Endothelial cell of umbilical vein (primary cell): ENCODE measurements at regions not wholly inside any gene's neighbourhood (a gene's known extent, or its start where the extent isn't known, plus 50 kb on each side); places are given as distances from the start of the nearest gene placed in this dataset.

Source experiments
- BruUV-seq: library from RNA; stranded (reverse); fragments of 400-500 nt; replicated peaks from 2 replicates; lab custom pipeline; 2021; lab: Mats Ljungman, UMichigan
- CTCF ChIA-PET: fragments of 300-600, 350-600 bp; sonication (Branson Sonifier 250); formaldehyde crosslinking; loops from one replicate; lab custom pipeline; 2021; ENCODE audit warnings: antibody characterized with exemption, inconsistent platforms; lab: Charles Lee
- POLR2A ChIA-PET: fragments of 300-600, 350-600 bp; sonication (Branson Sonifier 250); formaldehyde crosslinking; loops from one replicate; lab custom pipeline; 2021; ENCODE audit warnings: antibody characterized with exemption, inconsistent platforms; lab: Charles Lee
- DNase-seq: peaks from one replicate; pipeline ENCODE4 v3.0.0-alpha.2; 2011; ENCODE audit warnings: low read depth, low spot score
- FAIRE-seq: peaks from 2 replicates; lab custom pipeline; 2011; peaks lifted over from hg19 to GRCh38; lab: Jason Lieb, UNC
- H2AFZ ChIP-seq: 2 replicates; pipeline ENCODE4 v1.6.0; 2012; ENCODE audit warnings: low read depth, low read length, control low read depth, inconsistent platforms
- H3K27ac ChIP-seq: 2 replicates; pipeline ENCODE4 v1.5.1; 2011; ENCODE audit warnings: low read depth, mild to moderate bottlenecking, control low read depth, low read length, moderate library complexity; ENCODE audit not compliant: insufficient read depth
- H3K27me3 ChIP-seq, 2 experiments: 2 replicates each; pipeline versions ENCODE4 v1.6.0 to v1.6.1; 2011; ENCODE audit warnings: low read length in 2 of 2, mixed read lengths in 1 of 2; ENCODE audit not compliant: control insufficient read depth in 2 of 2, insufficient read depth in 2 of 2
- H3K36me3 ChIP-seq, 2 experiments: 2 replicates in 1 of 2; 3 replicates in 1 of 2; pipeline ENCODE4 v1.5.1; 2011; ENCODE audit warnings: low read length in 2 of 2, mild to moderate bottlenecking in 1 of 2, moderate library complexity in 1 of 2; ENCODE audit not compliant: control insufficient read depth in 2 of 2, insufficient read depth in 2 of 2; ENCODE audit errors: extremely low read depth in 1 of 2
- H3K4me1 ChIP-seq: 3 replicates; pipeline ENCODE4 v1.5.1; 2011; ENCODE audit warnings: mild to moderate bottlenecking, low read length; ENCODE audit not compliant: control insufficient read depth, insufficient read depth; ENCODE audit errors: extremely low read depth
- H3K4me2 ChIP-seq: 2 replicates; pipeline ENCODE4 v1.6.1; 2011; ENCODE audit warnings: low read length, control low read depth, mixed read lengths; ENCODE audit not compliant: insufficient read depth
- H3K4me3 ChIP-seq, 3 experiments: fragments of 200-600 bp in 1 of 3; sonication (generic), shearing (Covaris generic) in 1 of 3; replicated peaks in 1 of 3; 2 replicates each; pipeline ENCODE4 v1.5.1; 2011 to 2016; ENCODE audit warnings: control low read depth in 3 of 3, low read length in 3 of 3, mild to moderate bottlenecking in 2 of 3, inconsistent platforms in 1 of 3, low read depth in 1 of 3, moderate library complexity in 1 of 3; ENCODE audit not compliant: insufficient read depth in 1 of 3
- H3K79me2 ChIP-seq: 2 replicates; pipeline ENCODE4 v1.6.0; 2012; ENCODE audit warnings: low read length, inconsistent platforms; ENCODE audit not compliant: control insufficient read depth, insufficient read depth
- H3K9ac ChIP-seq: replicated peaks from 2 replicates; pipeline ENCODE3; 2011; ENCODE audit warnings: low read length, control low read depth; ENCODE audit not compliant: insufficient read depth; ENCODE audit errors: extremely low read depth
- H3K9me1 ChIP-seq: replicated peaks from 3 replicates; pipeline ENCODE4 v1.6.0; 2011; ENCODE audit warnings: mild to moderate bottlenecking, low read length; ENCODE audit not compliant: control insufficient read depth, insufficient read depth; ENCODE audit errors: extremely low read depth
- H3K9me3 ChIP-seq: replicated peaks from 2 replicates; pipeline ENCODE4 v1.5.1; 2012; ENCODE audit warnings: low read length, inconsistent platforms; ENCODE audit not compliant: control insufficient read depth, insufficient read depth
- H4K20me1 ChIP-seq: replicated peaks from 2 replicates; pipeline ENCODE3; 2011; ENCODE audit warnings: mild to moderate bottlenecking, low read length; ENCODE audit not compliant: control insufficient read depth, insufficient read depth; ENCODE audit errors: extremely low read depth
- EZH2 ChIP-seq: IDR thresholded peaks from 2 replicates; pipeline ENCODE4 v1.6.1; 2012; ENCODE audit warnings: borderline replicate concordance, low read depth, mild to moderate bottlenecking, moderate library complexity, low read length, inconsistent platforms; ENCODE audit not compliant: severe bottlenecking
- FOS ChIP-seq: IDR thresholded peaks from 2 replicates; pipeline ENCODE4 v1.6.1; 2011; ENCODE audit warnings: mild to moderate bottlenecking, low read length, moderate library complexity, borderline replicate concordance; ENCODE audit not compliant: insufficient read depth
- GATA2 ChIP-seq: IDR thresholded peaks from 2 replicates; pipeline ENCODE4 v1.7.0; 2011; ENCODE audit warnings: low read depth, mild to moderate bottlenecking, moderate library complexity, mixed read lengths, low read length; ENCODE audit not compliant: insufficient read length, insufficient read depth
- JUN ChIP-seq: IDR thresholded peaks from 2 replicates; pipeline ENCODE4 v1.6.1; 2011; ENCODE audit warnings: borderline replicate concordance, low read depth; ENCODE audit not compliant: insufficient read length, insufficient read depth
- MYC ChIP-seq: IDR thresholded peaks from one replicate; pipeline ENCODE4 v1.6.1; 2011; ENCODE audit warnings: mild to moderate bottlenecking, low read depth, low read length
- POLR2A ChIP-seq: IDR thresholded peaks from 2 replicates; pipeline ENCODE4 v1.6.1; 2012; ENCODE audit warnings: low read depth, mild to moderate bottlenecking, control low read depth, low read length
- POLR2AphosphoS5 ChIP-seq: IDR thresholded peaks from 2 replicates; pipeline ENCODE4 v1.6.1; 2012; ENCODE audit warnings: low read depth, mild to moderate bottlenecking, control low read depth, low read length, moderate library complexity; ENCODE audit not compliant: insufficient read depth
- dilution Hi-C: fragments of 300-500 bp; cut with MboI; formaldehyde crosslinking; loops from one replicate; pipeline ENCODE4 v1.15.0; 2019; ENCODE audit warnings: low sequenced_read_pairs; ENCODE audit not compliant: extremely low pct_ligation_motif_present
- intact Hi-C: fragments of 100-400 bp; cut with micrococcal nuclease; formaldehyde crosslinking; loops from one replicate; pipeline ENCODE4 v1.10.0; 2022
- TF ChIP-seq, protein P1 (sequence below), 2 donors: IDR thresholded peaks; 1 replicate in 1 of 2; 2 replicates in 1 of 2; pipeline ENCODE4 v1.5.1; 2011; ENCODE audit warnings: low read length in 2 of 2, mild to moderate bottlenecking in 2 of 2, moderate library complexity in 2 of 2, control low read depth in 1 of 2, inconsistent platforms in 1 of 2, low read depth in 1 of 2; ENCODE audit not compliant: insufficient read depth in 1 of 2; ENCODE audit errors: extremely low read depth in 1 of 2
- TF ChIP-seq, protein P2 (sequence below): IDR thresholded peaks from 2 replicates; pipeline ENCODE4 v1.6.1; 2011; ENCODE audit not compliant: insufficient read depth, insufficient read length

DNA sequence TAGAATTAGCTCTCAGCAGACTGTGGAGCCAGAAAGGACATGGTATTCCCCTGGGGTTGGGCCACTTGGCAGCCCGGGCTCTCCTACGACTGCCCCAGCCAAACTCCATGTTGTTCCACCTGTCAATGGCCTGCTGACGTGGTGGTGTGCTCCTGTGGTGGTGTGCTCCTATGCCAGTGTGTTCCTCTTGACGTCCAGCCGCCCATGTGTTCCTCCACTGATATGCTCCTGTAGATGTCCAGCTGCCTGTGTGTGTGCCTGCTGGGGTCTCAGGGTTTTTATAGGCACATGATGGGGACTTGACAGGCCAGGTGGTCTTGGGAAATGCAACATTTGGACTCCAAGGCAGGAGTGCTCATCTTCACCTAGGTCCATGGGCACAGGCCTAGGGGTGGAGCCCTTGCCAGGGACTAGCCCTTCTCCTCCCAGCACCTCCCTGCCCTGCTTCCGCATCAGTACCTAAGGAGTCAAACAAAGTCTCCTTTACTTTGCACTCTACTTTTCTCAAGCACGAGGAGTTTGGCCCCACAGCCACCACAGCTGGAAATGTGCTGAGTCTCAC lies 133.5 kb downstream of the TINAG start:
- Histone ChIP-seq H3K9me3 (no peaks in the 10 kb centered on the region), H3K36me3 (no peaks in the 10 kb centered on the region), H3K4me1 (no peaks in the 10 kb centered on the region), H3K9ac (no peak overlapping the region), H3K79me2 (no peaks in the 10 kb centered on the region), H3K4me2 (no peak overlapping the region), H3K4me3 (no peak overlapping the region), H3K27me3 (peaks cover 0 to 7% of the 10 kb centered on the region in 2 experiments), H3K27ac (no peak overlapping the region), H4K20me1 (no peaks in the 10 kb centered on the region), H3K9me1 (no peaks in the 10 kb centered on the region), H2AFZ (no peak overlapping the region)
- dilution Hi-C loops = no loop called here
- FAIRE-seq (no peak), DNase-seq (no peak)
- ChIA-PET POLR2A (no interaction called here), CTCF (no interaction called here)
- BruUV-seq = no TSS peak
- intact Hi-C loops = no loop called here
- TF ChIP-seq, protein P1, sequence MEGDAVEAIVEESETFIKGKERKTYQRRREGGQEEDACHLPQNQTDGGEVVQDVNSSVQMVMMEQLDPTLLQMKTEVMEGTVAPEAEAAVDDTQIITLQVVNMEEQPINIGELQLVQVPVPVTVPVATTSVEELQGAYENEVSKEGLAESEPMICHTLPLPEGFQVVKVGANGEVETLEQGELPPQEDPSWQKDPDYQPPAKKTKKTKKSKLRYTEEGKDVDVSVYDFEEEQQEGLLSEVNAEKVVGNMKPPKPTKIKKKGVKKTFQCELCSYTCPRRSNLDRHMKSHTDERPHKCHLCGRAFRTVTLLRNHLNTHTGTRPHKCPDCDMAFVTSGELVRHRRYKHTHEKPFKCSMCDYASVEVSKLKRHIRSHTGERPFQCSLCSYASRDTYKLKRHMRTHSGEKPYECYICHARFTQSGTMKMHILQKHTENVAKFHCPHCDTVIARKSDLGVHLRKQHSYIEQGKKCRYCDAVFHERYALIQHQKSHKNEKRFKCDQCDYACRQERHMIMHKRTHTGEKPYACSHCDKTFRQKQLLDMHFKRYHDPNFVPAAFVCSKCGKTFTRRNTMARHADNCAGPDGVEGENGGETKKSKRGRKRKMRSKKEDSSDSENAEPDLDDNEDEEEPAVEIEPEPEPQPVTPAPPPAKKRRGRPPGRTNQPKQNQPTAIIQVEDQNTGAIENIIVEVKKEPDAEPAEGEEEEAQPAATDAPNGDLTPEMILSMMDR (IDR thresholded peaks at IDR 0.05; ENCODE audit: extremely low read depth in 1 of 2, insufficient read depth in 1 of 2, low read depth in 1 of 2, low read length in 2 of 2) = no peak
- TF ChIP-seq FOS (no peak), JUN (no peak), MYC (no peak), GATA2 (no peak)

DNA sequence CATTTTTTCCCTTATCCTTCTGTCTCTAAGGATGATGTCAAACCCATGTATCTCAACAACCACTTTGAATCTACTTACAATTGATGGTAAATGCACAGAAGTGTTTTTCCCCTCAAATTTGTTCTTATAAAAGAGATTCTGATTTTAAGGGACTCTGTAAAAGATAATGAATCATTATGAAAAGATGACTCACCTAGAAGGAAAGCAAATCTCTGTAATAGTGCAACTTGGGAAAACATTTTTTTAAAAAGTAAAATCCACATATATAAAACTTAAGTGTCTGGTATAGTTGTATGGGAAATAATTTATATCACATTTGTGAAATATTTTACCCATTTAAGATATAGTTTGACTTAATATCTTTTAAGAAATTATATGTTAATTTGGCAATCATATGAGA lies 137.0 kb downstream of the TINAG start:
- DNase-seq = no peak
- dilution Hi-C loops = no loop called here

More for the DNA sequence above, 137.0 kb downstream of the TINAG start:
- no peak overlapping the region for H3K4me2 ChIP-seq
- H3K79me2 ChIP-seq = no peaks in the 10 kb centered on the region
- ChIA-PET CTCF (no interaction called here), POLR2A (no interaction called here)
- H3K4me3 ChIP-seq = no peak overlapping the region
- no TSS peak for BruUV-seq
- no peak overlapping the region for H3K27ac ChIP-seq
- H2AFZ ChIP-seq = no peak overlapping the region
- H3K27me3 ChIP-seq = peaks cover 0 to 7% of the 10 kb centered on the region in 2 experiments
- H3K9ac ChIP-seq = no peak overlapping the region
- TF ChIP-seq FOS (peak; percentile 60), JUN (no peak), POLR2A (no peak), POLR2AphosphoS5 (no peak), EZH2 (no peak)
- TF ChIP-seq, protein P1 (IDR thresholded peaks at IDR 0.05; ENCODE audit: extremely low read depth in 1 of 2, insufficient read depth in 1 of 2, low read depth in 1 of 2, low read length in 2 of 2) = no peak
- TF ChIP-seq, protein P2, sequence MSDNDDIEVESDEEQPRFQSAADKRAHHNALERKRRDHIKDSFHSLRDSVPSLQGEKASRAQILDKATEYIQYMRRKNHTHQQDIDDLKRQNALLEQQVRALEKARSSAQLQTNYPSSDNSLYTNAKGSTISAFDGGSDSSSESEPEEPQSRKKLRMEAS = no peak
- H3K9me3 ChIP-seq = no peaks in the 10 kb centered on the region
- H4K20me1 ChIP-seq = no peaks in the 10 kb centered on the region
- intact Hi-C loops = no loop called here
- FAIRE-seq = no peak
- H3K9me1 ChIP-seq = no peaks in the 10 kb centered on the region
- H3K4me1 ChIP-seq = no peaks in the 10 kb centered on the region
- H3K36me3 ChIP-seq = no peaks in the 10 kb centered on the region
